Ascending aorta (tissue), 2 donors: ENCODE measurements at regions not wholly inside any gene's neighbourhood (a gene's known extent, or its start where the extent isn't known, plus 50 kb on each side); places are given as distances from the start of the nearest gene placed in this dataset.
"Not testable (repeated sequence)": the region's sequence is repeated elsewhere in the genome, so short reads cannot be mapped to it uniquely, and the experiment has no call there.

ENCODE experiments used
- DNase-seq, 2 donors: peaks; one replicate each; pipeline ENCODE4 v3.0.0-alpha.2; 2019; ENCODE audit warnings: low spot score in 2 of 2
- H3K27ac ChIP-seq, 2 donors: fragments of 200-600 bp; sonication (generic); one replicate each; pipeline ENCODE4 v1.5.1; 2016 to 2017; ENCODE audit warnings: mild to moderate bottlenecking in 1 of 2
- H3K27me3 ChIP-seq: fragments of 200-600 bp; sonication (generic); one replicate; pipeline ENCODE4 v1.5.1; 2017
- H3K36me3 ChIP-seq, 2 donors: fragments of 200-600 bp; sonication (generic); one replicate each; pipeline ENCODE4 v1.5.1; 2016
- H3K4me1 ChIP-seq, 2 donors: fragments of 200-600 bp; sonication (generic); one replicate each; pipeline ENCODE4 v1.5.1; 2016 to 2017; ENCODE audit warnings: mild to moderate bottlenecking in 1 of 2
- H3K4me3 ChIP-seq, 2 donors: fragments of 200-600 bp; sonication (generic); one replicate each; pipeline ENCODE4 v1.5.1; 2016 to 2017; ENCODE audit warnings: mild to moderate bottlenecking in 1 of 2
- H3K9me3 ChIP-seq, 2 donors: fragments of 200-600 bp; sonication (generic); one replicate each; pipeline ENCODE4 v1.5.1; 2016
- intact Hi-C: fragments of 100-400 bp; cut with DNase I; formaldehyde crosslinking; loops from one replicate; pipeline ENCODE4 v1.15.1; 2023
- TF ChIP-seq, protein P1 (sequence below), 3 experiments: fragments of 200-600 bp in 2 of 3; fragments of 450-650 bp in 1 of 3; sonication (generic) in 2 of 3; IDR thresholded peaks; one replicate each; pipeline ENCODE4 v1.5.1; 2016 to 2019; ENCODE audit warnings: antibody characterized with exemption in 3 of 3, mild to moderate bottlenecking in 1 of 3, moderate library complexity in 1 of 3

DNA sequence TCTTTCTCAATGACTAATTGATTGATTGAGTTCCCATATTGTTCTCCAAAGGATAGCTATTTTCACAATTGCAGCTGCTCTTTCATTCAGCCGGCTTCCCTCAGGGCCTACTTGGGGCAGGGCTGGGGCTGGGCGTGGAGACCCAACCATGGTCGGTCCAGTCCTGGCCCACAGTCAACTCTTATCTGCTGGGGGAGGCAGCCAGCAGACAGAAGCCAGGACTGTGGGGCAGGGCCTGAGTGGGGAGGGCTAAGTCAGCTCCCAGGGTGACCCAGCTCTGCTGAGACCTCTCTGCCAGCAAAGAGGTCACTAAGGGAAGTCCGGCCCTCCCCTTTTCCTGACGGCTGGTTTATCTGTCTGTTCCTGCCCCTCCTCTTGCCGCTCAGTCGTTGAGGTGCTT, 735.2 kb downstream of the TBC1D22A start:
- Histone ChIP-seq H3K4me3 (no peak overlapping the region), H3K9me3 (no peaks in the 10 kb centered on the region), H3K27me3 (no peaks in the 10 kb centered on the region), H3K36me3 (no peaks in the 10 kb centered on the region), H3K27ac (no peak overlapping the region), H3K4me1 (no peaks in the 10 kb centered on the region)
- DNase-seq: no peak
- TF ChIP-seq, protein P1, sequence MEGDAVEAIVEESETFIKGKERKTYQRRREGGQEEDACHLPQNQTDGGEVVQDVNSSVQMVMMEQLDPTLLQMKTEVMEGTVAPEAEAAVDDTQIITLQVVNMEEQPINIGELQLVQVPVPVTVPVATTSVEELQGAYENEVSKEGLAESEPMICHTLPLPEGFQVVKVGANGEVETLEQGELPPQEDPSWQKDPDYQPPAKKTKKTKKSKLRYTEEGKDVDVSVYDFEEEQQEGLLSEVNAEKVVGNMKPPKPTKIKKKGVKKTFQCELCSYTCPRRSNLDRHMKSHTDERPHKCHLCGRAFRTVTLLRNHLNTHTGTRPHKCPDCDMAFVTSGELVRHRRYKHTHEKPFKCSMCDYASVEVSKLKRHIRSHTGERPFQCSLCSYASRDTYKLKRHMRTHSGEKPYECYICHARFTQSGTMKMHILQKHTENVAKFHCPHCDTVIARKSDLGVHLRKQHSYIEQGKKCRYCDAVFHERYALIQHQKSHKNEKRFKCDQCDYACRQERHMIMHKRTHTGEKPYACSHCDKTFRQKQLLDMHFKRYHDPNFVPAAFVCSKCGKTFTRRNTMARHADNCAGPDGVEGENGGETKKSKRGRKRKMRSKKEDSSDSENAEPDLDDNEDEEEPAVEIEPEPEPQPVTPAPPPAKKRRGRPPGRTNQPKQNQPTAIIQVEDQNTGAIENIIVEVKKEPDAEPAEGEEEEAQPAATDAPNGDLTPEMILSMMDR (IDR thresholded peaks at IDR 0.05): no peak
- intact Hi-C loops: no loop called here

DNA sequence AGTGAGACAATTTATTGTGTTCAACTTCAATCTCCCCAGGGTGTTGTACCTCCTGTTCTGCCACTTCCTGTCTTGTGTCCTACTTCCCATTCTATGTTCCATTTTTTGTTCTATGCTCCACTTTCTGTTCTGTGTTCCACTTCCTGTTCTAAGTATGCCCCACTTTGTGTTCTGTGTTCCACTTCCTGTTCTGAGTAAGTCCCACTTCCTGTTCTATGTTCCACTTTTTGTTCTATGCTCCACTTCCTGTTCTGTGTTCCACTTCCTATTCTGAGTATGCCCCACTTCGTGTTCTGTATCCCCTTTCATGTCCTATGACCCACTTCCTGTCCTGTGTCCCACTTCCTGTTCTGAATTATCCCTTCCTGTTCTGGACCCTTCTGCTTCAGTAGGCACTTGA, 732.7 kb downstream of the TBC1D22A start:
- no peak overlapping the region for H3K4me3 ChIP-seq
- no peaks in the 10 kb centered on the region for H3K27me3 ChIP-seq
- H3K27ac ChIP-seq: no peak overlapping the region
- DNase-seq: no peak
- TF ChIP-seq, protein P1 (IDR thresholded peaks at IDR 0.05): no peak
- no peaks in the 10 kb centered on the region for H3K36me3 ChIP-seq
- intact Hi-C loops: no loop called here
- no peaks in the 10 kb centered on the region for H3K9me3 ChIP-seq
- H3K4me1 ChIP-seq: no peaks in the 10 kb centered on the region

DNA sequence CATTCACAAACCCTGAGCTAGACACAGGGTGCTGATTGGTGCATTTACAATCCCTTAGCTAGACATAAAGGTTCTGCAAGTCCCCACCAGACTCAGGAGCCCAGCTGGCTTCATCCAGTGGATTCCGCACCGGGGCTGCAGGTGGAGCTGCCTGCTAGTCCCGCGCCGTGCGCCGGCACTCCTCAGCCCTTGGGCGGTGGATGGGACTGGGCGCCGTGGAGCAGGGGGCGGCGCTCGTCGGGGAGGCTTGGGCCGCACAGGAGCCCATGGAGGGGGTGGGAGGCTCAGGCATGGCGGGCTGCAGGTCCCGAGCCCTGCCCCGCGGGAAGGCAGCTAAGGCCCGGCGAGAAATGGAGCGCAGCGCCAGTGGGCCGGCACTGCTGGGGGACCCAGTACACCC, 725.7 kb downstream of the TBC1D22A start:
- H3K9me3 ChIP-seq, H3K27ac ChIP-seq, intact Hi-C loops, DNase-seq, H3K4me3 ChIP-seq, H3K36me3 ChIP-seq, H3K27me3 ChIP-seq, H3K4me1 ChIP-seq: not testable (repeated sequence)

DNA sequence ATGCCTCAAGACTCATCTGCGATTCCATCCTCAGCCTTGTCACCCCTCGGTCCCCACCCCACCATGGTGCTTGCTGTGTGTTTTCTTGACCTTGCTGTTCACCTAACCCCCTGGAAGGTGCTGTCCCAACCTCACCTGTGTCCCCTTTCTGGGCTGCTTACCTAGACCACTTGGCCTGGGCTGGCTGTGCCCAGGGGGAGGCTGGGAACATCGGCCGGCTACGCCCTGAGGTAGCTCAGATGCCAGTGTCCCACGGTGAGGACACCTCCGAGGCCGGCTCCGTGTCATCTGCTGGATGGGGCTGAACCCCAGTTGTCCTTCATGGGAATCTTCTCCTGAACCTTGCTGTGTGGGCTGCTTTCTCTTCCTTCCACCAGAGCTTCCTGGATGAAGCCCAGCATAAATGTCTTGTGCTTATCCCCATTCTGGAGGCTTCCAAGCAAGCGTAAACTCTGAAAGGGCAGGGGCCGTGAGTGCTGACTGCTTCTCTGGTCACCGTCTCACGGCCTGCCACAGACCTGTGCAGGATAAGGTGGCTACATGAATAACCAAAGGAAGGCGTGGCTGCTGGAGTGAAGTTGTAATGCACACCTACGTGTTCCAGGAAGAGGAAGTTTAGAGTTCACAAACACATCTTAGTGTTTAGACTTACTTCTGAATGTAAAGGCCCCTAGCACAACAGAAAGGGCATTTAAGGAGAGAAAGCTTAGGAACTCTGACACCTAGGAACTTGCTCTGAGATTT, 724.3 kb downstream of the TBC1D22A start:
- no peak overlapping the region for H3K4me3 ChIP-seq

DNA sequence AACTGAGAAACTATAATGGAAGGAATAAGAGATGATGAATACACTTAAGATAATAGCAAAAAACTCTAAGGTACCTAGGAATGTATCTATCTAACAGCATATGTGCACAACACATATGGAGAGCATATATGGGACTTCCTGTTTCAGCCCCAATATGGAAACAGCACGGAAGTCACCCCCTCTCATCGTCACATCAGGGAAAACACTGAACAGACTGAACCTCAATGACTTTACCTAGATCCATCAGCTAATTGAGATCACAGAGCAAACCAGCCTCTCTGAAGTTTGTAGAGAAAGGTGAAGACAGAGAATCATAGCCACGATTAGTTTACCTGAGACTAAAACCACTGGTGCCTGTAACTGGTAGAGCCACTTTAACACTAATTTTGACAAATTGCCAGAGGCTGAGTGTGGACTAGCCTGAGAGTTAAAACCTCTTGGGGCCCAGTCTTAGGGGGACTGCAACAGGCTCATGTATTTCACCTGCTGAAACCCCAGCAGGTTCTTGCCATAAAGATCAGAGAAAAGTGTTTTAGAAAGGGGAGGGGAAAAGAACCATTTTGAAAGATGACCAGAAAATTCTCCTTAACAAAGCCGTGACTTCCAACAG, 722.6 kb downstream of the TBC1D22A start:
- intact Hi-C loops: no loop called here
- TF ChIP-seq, protein P1 (IDR thresholded peaks at IDR 0.05): no peak
- H3K36me3 ChIP-seq: no peaks in the 10 kb centered on the region
- no peak overlapping the region for H3K27ac ChIP-seq
- DNase-seq: no peak
- H3K4me1 ChIP-seq: no peaks in the 10 kb centered on the region
- H3K27me3 ChIP-seq: no peaks in the 10 kb centered on the region
- H3K9me3 ChIP-seq: no peaks in the 10 kb centered on the region
- no peak overlapping the region for H3K4me3 ChIP-seq

More for the DNA sequence above, 724.3 kb downstream of the TBC1D22A start:
- Histone ChIP-seq H3K9me3 (no peaks in the 10 kb centered on the region), H3K4me1 (no peaks in the 10 kb centered on the region), H3K27ac (no peak overlapping the region), H3K27me3 (no peaks in the 10 kb centered on the region), H3K36me3 (no peaks in the 10 kb centered on the region)
- intact Hi-C loops: no loop called here
- no peak for DNase-seq
- TF ChIP-seq, protein P1 (IDR thresholded peaks at IDR 0.05): no peak

DNA sequence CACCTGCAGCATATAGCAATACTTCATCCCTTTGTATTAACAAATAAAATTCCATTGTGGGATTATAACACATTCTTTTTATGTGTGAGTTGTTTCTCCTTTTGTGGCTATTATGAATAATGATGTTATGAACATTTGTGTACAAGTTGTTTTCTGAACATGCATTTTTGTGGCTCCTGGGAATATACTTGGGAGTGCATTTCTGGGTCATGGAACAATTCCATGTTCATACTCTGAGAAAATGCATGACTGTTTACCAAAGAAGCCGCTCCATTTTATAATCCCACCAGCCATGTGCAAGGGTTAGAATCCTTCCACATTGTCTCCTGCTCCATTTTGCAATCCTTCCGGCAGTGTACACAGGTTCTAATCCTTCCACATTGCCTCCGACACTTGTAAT, 713.8 kb downstream of the TBC1D22A start:
- TF ChIP-seq, protein P1 (IDR thresholded peaks at IDR 0.05): no peak
- intact Hi-C loops: no loop called here
- H3K9me3 ChIP-seq: no peaks in the 10 kb centered on the region
- DNase-seq: no peak
- H3K36me3 ChIP-seq: no peaks in the 10 kb centered on the region
- no peaks in the 10 kb centered on the region for H3K27me3 ChIP-seq
- H3K4me3 ChIP-seq: no peak overlapping the region
- H3K4me1 ChIP-seq: no peaks in the 10 kb centered on the region
- H3K27ac ChIP-seq: no peak overlapping the region
